Fibroblast of lung (primary cell): ENCODE measurements at regions not wholly inside any gene's neighbourhood (a gene's known extent, or its start where the extent isn't known, plus 50 kb on each side); places are given as distances from the start of the nearest gene placed in this dataset.
"Not testable (repeated sequence)": the region's sequence is repeated elsewhere in the genome, so short reads cannot be mapped to it uniquely, and the experiment has no call there.

Experiments used
- CTCF ChIP-seq, 2 donors: IDR thresholded peaks in 1 of 2; conservative IDR thresholded peaks in 1 of 2; 1 replicate in 1 of 2; 2 replicates in 1 of 2; pipeline ENCODE4 v1.5.1; 2011 to 2012; ENCODE audit warnings: low read length in 2 of 2, control low read depth in 1 of 2, inconsistent platforms in 1 of 2, low read depth in 1 of 2, mild to moderate bottlenecking in 1 of 2
- EZH2 ChIP-seq: IDR thresholded peaks from 2 replicates; pipeline ENCODE4 v1.5.1; 2012; ENCODE audit warnings: low read length, control low read depth, mild to moderate bottlenecking; ENCODE audit errors: missing control alignments

DNA sequence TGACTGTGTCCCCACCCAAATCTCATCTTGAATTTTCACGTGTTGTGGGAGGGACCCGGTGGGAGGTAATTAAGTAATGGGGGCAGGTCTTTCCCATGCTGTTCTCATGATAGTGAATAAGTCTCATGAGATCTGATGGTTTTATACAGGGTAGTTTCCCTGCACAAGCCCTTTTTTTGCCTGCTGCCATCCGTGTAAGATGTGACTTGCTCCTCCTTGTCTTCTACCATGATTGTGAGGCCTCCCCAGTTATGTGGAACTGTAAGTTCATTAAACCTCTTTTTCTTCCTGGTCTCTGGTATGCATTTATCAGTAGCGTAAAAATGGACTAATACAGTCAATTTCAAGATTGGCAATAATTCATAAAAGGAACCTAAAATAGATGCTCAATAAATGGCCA lies 261.0 kb downstream of the ETV1 start:
- not testable (repeated sequence) for TF ChIP-seq CTCF (conservative IDR thresholded peaks at IDR 0.05 in 1 of 2, IDR thresholded peaks at IDR 0.05 in 1 of 2; ENCODE audit: low read depth in 1 of 2, low read length in 2 of 2); EZH2
